ENCODE measurements at regions not wholly inside any gene's neighbourhood (a gene's known extent, or its start where the extent isn't known, plus 50 kb on each side); places are given as distances from the start of the nearest gene placed in this dataset.

DNA sequence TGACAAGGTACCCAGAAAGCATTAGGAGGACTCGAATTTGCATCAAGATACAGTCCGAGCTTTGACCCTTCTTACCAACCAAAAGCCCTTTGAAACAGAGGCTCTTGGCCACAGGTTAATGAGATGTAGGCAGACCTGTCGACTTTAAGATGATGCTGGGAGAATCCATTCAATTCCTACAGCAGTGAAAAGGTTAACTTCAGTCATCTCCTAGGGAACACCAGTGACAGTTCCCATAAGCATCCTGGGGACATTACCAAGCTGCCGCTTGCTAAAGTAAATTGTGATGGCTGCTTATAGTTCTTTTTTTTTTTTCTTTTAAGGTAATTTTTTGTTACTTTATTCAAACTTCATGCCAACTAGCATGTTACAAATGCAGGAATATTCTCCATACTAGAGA lies 379.3 kb downstream of the SOX11 start:
- TF ChIP-seq CTCF (IDR thresholded peaks at IDR 0.05), result no peak
- no peak for TF ChIP-seq POLR2AphosphoS5 (IDR thresholded peaks at IDR 0.05)
